AG08396 (cell line): ENCODE measurements at regions not wholly inside any gene's neighbourhood (a gene's known extent, or its start where the extent isn't known, plus 50 kb on each side); places are given as distances from the start of the nearest gene placed in this dataset.

ENCODE experiments used
- DNase-seq: peaks from one replicate; pipeline ENCODE4 v3.0.0; 2012; ENCODE audit warnings: low spot score, mixed read lengths

DNA sequence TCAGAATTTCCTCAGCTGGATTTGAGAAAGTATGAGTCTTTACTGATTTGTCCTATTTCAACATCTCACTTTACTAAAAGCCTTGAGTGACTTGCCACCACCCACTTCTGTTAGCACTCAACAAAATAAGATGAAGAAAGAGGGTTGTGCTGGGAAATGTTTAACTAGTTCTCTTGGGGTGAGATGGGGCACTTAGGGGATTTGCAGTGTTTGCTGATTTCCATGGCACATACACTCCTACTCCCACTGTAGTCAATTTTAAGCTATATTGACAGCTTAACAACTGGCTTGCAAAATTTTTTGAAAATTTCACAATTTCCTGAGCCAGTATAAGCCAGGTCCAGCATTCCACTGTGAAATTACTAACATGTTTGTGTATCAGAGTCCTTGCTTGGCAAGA is 463.1 kb upstream of the ARHGEF26 start:
- DNase-seq, result no peak

DNA sequence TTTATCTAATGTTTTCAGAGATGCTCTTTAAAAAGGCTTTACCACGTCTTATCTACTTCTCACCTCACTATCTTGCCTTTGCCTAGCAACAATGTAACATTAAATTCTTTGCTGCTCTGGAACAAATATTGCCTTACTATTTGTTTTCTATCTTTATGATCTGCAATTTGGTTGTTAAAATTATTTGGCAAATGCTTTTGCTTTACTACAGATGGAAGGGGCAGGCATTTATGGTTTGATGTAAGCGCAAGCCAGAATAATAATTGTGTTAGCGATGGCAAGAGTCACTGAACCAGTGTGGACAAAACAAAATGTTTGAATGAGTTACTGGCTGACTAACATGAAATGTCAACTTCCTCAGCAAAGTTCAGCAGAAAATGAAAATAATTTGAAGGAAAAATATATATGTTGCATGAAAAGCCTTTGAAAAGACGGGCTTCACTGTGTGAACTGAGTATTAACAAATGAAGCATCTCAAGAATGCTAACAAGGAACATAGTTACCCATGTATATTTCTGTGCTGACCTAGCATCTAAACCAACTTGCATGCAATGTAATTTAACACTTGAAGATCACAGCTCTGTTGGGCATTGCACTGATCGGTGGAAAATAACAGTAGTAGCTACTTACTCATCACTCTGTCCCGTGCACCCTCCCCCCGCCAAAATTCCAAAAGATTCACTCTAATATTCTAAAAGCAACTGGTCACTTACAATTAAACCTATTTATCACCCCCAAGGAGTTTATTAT is 454.0 kb upstream of the ARHGEF26 start:
- peak; percentile 4 for DNase-seq

GRCh38 chr3:153669527-153669926 is 451.7 kb upstream of the ARHGEF26 start:
- no peak for DNase-seq

GRCh38 chr3:153670577-153670976 is 450.6 kb upstream of the ARHGEF26 start:
- DNase-seq, result no peak

DNA sequence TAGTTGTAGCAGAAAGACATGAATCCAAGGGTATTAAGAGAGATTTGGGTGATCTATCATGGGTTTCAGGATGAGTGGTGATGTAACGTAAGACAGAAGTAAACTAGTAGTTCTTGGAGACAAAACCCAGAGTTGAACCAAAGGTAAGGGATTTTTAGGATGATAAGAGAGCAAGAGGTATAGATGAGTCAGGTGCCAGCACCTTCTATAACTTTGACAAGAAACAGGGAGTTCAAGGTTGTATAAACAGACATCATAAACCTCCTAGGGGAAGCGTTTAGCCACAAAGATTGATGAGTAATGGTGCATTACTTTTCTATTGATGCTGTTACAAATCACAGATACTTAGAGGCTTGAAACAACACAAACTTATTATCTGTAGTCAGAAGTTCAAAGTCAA is 447.3 kb upstream of the ARHGEF26 start:
- no peak for DNase-seq

GRCh38 chr3:153679714-153680113 is 441.5 kb upstream of the ARHGEF26 start:
- no peak for DNase-seq

- no peak for DNase-seq
These were observed 440.7 kb upstream of the ARHGEF26 start for GRCh38 chr3:153680526-153680925.

- no peak for DNase-seq
These were observed 440.1 kb upstream of the ARHGEF26 start for GRCh38 chr3:153681057-153681456.

- no peak for DNase-seq
These were observed 432.7 kb upstream of the ARHGEF26 start for GRCh38 chr3:153688301-153689120.

DNA sequence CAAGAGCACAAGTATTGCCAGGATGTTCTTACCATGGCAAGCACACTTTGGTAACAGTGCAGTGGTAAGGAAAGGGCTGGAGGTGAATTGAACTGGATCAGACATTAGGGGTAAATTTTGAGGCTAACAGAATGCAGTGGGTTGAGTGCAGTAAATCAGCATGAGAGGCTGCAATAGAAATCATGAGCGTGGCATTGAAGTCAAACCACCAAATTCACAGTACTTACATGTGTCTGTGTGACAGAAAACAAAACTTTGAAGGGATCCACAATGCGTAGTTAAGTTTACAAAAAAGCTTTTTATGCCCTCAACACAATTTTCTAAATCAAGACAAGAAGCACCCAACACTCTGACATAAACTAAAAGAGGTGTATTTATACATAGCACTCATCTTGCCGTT is 428.0 kb upstream of the ARHGEF26 start:
- DNase-seq, result no peak

DNA sequence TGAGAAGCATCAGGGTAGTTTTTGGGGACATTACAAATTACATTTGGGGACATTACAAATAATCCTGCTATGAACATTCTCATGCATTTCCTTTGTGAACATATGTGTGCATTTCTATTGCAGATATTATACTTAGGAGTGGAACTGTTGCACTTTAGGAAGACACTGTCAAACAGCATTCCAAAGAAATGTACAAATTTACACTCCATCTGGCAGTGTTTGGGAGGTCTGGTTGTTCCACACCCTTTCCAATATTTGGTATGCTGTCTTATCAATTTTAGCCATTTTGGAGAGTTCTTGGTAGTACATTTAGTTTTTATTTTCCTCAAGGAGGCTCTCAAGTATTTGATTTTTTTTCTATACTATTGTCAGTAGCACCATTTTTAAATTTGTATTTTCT is 419.1 kb upstream of the ARHGEF26 start:
- no peak for DNase-seq

- no peak for DNase-seq
These were observed 417.1 kb upstream of the ARHGEF26 start for GRCh38 chr3:153704115-153704514.

DNA sequence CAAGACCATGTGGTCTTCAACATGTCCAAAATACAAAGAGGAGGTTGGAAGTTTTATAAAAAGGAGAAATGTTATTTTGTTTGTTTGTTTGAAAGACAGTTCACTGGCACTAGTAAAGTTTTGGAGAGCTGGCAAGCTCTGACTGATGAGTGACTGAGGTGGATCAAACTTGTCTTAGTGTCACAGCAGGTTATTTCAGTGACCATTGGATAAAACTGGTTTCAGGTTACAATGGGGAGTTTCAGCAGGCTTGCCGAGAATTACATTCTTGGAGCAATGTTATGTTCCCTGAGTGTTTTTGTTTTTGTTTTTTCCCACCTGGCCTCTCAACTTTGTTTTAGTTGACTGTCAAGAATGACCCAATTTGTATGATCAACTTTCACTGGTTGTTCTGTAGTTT is 414.5 kb upstream of the ARHGEF26 start:
- no peak for DNase-seq

- no peak for DNase-seq
These were observed 407.2 kb upstream of the ARHGEF26 start for GRCh38 chr3:153714016-153714415.

GRCh38 chr3:153714588-153715290 is 406.5 kb upstream of the ARHGEF26 start:
- DNase-seq, result no peak

DNA sequence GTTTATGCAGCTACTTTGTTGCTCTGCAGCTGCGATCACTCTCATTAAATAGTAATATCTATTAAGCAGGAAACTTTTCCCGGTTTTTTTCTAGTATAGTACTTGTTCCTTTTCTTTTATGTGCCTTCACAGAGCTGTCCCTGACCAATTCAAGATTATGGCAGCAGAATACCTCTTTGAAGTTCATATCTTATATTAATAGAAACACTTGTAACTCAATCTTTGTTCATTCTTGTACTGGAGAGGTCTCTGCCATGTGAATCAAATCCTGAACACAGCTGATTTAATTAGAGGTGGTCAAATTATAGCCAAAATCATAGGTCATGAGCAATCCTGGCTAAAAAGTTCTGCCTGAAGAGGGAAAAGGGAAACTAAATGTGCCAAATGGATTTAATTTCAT is 399.0 kb upstream of the ARHGEF26 start:
- DNase-seq, result no peak

- no peak for DNase-seq
These were observed 390.1 kb upstream of the ARHGEF26 start for GRCh38 chr3:153731071-153731470.

- DNase-seq, result peak; percentile 16
These were observed 386.2 kb upstream of the ARHGEF26 start for GRCh38 chr3:153734777-153735551.

- no peak for DNase-seq
These were observed 381.1 kb upstream of the ARHGEF26 start for GRCh38 chr3:153740109-153740508.

- DNase-seq, result no peak
These were observed 376.3 kb upstream of the ARHGEF26 start for GRCh38 chr3:153744889-153745288.

DNA sequence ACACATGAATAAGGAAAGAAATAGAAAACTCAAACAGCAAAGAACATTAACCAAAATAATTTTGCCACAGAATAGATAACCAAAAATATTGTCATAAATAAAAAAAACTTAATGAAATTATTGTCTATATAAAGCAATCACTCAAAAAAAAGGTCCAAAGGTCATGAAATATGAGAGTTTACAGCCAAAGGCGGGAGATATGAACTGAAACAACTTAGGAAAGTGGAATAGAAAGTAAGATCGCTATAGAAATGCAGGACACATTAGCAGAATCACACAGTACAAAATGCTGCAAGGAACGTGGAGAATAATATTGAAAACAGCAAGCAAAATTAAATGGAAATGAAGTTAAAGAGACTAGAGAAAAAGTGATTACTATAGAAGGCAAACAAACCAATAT is 375.0 kb upstream of the ARHGEF26 start:
- DNase-seq, result no peak

DNA sequence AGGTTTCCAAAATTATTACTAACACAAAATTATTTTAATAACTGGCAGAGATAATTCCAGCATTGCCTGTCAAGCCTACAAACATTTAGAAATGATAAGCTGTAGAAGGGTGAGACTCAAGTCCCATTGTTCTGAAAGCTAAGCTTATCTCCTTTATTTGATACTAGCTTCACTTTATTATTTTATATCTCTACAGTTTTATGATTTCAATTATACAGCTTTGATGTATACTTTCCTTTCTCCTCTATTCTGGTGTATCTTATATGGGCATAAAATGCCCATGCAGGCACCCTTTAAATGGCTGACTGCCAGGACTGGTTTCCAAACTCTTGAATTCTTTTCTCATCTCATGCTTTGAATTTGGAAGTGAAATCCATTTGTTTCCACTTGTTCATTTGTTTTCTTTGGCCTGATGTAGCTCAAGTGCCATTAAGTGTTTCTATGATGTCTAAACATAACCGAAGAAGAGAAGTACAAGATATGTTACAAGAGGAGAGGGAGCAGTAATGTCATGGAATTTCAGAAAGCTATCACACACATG is 372.1 kb upstream of the ARHGEF26 start:
- no peak for DNase-seq
